Common myeloid progenitor, CD34-positive (primary cell): ENCODE measurements at regions not wholly inside any gene's neighbourhood (a gene's known extent, or its start where the extent isn't known, plus 50 kb on each side); places are given as distances from the start of the nearest gene placed in this dataset.
"Not testable (repeated sequence)": the region's sequence is repeated elsewhere in the genome, so short reads cannot be mapped to it uniquely, and the experiment has no call there.

Experiments
- CTCF ChIA-PET: fragments of 350-600 bp; sonication (Branson Sonifier 250); formaldehyde crosslinking; loops from one replicate; lab custom pipeline; 2021; ENCODE audit warnings: antibody characterized with exemption; lab: Charles Lee
- POLR2A ChIA-PET: fragments of 350-600 bp; sonication (Branson Sonifier 250); formaldehyde crosslinking; loops from one replicate; lab custom pipeline; 2021; ENCODE audit warnings: antibody characterized with exemption; lab: Charles Lee
- DNase-seq, 3 donors: peaks; one replicate each; pipeline versions ENCODE4 v3.0.0 to v3.0.0-alpha.2; 2013
- H3K27ac ChIP-seq, 2 experiments: 1 replicate in 1 of 2; 2 replicates in 1 of 2; pipeline ENCODE4 v1.7.0; 2013; ENCODE audit warnings: inconsistent platforms in 2 of 2, low read length in 2 of 2, mild to moderate bottlenecking in 2 of 2, low read depth in 1 of 2, moderate library complexity in 1 of 2; ENCODE audit not compliant: severe bottlenecking in 2 of 2, insufficient read depth in 1 of 2, poor library complexity in 1 of 2
- H3K27me3 ChIP-seq, 5 experiments: replicated peaks in 2 of 5; 1 replicate in 3 of 5; 2 replicates in 2 of 5; pipeline versions ENCODE4 v1.6.1 to v1.7.0; 2013; ENCODE audit warnings: low read length in 4 of 5, mild to moderate bottlenecking in 2 of 5, moderate library complexity in 2 of 5, inconsistent platforms in 1 of 5; ENCODE audit not compliant: insufficient read depth in 5 of 5, control insufficient read depth in 4 of 5
- H3K36me3 ChIP-seq, 4 experiments: 1 replicate in 2 of 4; 2 replicates in 2 of 4; pipeline versions ENCODE4 v1.6.1 to v1.7.0; 2013; ENCODE audit warnings: low read length in 3 of 4, control low read depth in 1 of 4, mild to moderate bottlenecking in 1 of 4; ENCODE audit not compliant: control insufficient read depth in 4 of 4, insufficient read depth in 4 of 4
- H3K4me1 ChIP-seq, 4 experiments: 1 replicate in 3 of 4; 2 replicates in 1 of 4; pipeline versions ENCODE4 v1.6.1 to v1.7.1; 2013; ENCODE audit warnings: low read length in 3 of 4, mild to moderate bottlenecking in 3 of 4, control low read depth in 1 of 4, inconsistent platforms in 1 of 4, moderate library complexity in 1 of 4; ENCODE audit not compliant: control insufficient read depth in 4 of 4, insufficient read depth in 4 of 4; ENCODE audit errors: control extremely low read depth in 1 of 4
- H3K4me3 ChIP-seq, 7 experiments: 1 replicate in 4 of 7; 2 replicates in 3 of 7; pipeline versions ENCODE4 v1.5.1 to v1.7.0; 2013; ENCODE audit warnings: mild to moderate bottlenecking in 7 of 7, low read length in 6 of 7, moderate library complexity in 6 of 7, inconsistent platforms in 2 of 7, low read depth in 2 of 7, control low read depth in 1 of 7; ENCODE audit not compliant: insufficient read depth in 4 of 7, control insufficient read depth in 1 of 7; ENCODE audit errors: extremely low read depth in 1 of 7
- H3K9me3 ChIP-seq, 5 experiments: 1 replicate in 4 of 5; 2 replicates in 1 of 5; pipeline versions ENCODE4 v1.6.1 to v1.7.1; 2013; ENCODE audit warnings: low read length in 4 of 5, mild to moderate bottlenecking in 2 of 5, inconsistent platforms in 1 of 5, low read depth in 1 of 5, moderate library complexity in 1 of 5; ENCODE audit not compliant: control insufficient read depth in 4 of 5, insufficient read depth in 2 of 5; ENCODE audit errors: control extremely low read depth in 1 of 5
- WGBS: methylation state at CpG from one replicate; pipeline ENCODE4 v1.1.5; 2013; ENCODE audit not compliant: insufficient coverage; 5-methylcytosine and 5-hydroxymethylcytosine counted together

DNA sequence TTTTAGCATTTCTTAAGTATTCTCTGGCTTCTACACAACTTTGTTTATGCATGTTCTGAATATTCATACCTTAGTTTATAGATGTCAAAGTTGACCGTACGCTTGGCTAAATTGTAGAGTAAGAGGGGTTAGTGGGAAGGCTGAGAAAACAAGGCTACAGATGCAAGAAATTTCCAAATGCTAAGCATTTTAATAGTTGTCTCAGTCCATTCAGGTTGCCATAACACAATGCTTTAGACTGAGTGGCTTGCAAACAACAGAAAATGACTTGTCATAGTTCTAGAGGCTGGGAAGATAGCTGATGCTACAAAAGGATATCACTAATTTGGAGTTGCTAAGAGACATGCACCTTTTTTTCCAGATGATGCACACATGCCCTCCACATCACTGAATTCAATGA is 53.0 kb upstream of the C1QTNF3 start:
- H3K36me3 ChIP-seq, H3K9me3 ChIP-seq, DNase-seq, POLR2A ChIA-PET, H3K27ac ChIP-seq, CTCF ChIA-PET, H3K4me1 ChIP-seq, H3K27me3 ChIP-seq, H3K4me3 ChIP-seq: not testable (repeated sequence)
- no CpG with 5 or more reads among the region's 2 CpGs for WGBS

DNA sequence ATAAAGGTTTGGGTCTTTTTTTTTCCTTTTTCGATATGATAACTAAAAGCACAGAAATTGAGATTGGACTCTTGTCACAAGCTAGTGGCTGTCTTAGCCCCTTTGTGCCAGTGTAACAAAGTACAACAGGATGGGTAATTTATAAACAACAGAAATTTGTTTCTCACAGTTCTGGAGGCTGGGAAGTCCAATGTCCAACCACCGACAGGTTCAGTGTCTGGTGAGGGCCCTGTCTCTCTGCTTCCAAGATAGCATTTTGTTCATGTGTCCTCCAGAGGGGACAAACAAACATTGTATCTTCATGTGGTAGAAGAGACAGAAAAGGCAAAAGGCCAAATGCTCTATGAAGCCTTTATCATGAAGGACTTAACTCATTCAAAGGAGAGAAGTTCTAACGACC is 56.9 kb upstream of the C1QTNF3 start:
- H3K4me3 ChIP-seq, H3K9me3 ChIP-seq, CTCF ChIA-PET, H3K27ac ChIP-seq, H3K4me1 ChIP-seq, POLR2A ChIA-PET, H3K27me3 ChIP-seq, DNase-seq, H3K36me3 ChIP-seq: not testable (repeated sequence)
- no CpG with 5 or more reads among the region's 3 CpGs for WGBS

DNA sequence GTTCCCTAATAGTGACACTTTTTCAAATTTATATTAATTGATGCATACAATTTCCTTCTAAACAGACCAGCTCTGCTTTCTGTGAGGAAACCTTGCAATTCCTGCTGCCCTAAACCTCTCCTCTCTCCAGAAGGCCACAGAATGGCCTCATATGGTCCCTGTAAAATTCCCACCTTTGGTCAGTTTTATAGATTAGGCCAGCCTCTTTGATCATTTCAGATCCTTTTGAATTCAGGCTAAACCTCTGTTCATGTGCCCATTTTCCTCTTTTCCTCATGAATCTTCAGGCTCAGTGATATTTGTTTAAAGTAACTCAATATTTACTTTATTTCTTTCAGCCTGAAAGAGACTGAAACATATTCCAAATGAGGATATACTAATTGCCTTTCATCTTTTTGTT is 58.6 kb upstream of the C1QTNF3 start:
- H3K27me3 ChIP-seq, POLR2A ChIA-PET: not testable (repeated sequence)

DNA sequence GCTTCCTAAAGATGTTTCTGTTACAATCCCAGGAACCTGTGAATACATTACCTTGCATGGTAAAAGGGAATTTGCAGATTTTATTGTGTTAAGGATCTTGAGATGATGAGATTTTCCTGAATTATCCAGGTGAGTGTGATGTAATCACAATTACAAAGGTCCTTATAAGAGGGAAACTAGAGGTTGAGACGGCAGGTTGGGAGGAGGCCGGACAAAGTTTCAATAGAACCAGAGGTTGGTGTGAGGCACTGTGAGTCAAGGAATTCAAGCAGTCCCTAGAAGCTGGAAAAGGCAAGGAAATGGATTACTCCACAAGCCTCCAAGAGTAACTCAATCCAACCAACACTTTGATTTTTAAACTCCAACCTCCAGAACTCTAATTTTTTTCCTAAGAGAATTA is 65.9 kb upstream of the C1QTNF3 start:
- H3K27ac ChIP-seq, DNase-seq, CTCF ChIA-PET, POLR2A ChIA-PET, H3K9me3 ChIP-seq, H3K4me3 ChIP-seq, H3K4me1 ChIP-seq, H3K36me3 ChIP-seq, H3K27me3 ChIP-seq: not testable (repeated sequence)
- WGBS, result no CpG with 5 or more reads among the region's 2 CpGs

More for the DNA sequence above, 58.6 kb upstream of the C1QTNF3 start:
- H3K4me1 ChIP-seq, CTCF ChIA-PET, H3K9me3 ChIP-seq, H3K36me3 ChIP-seq, H3K4me3 ChIP-seq, DNase-seq, H3K27ac ChIP-seq: not testable (repeated sequence)

DNA sequence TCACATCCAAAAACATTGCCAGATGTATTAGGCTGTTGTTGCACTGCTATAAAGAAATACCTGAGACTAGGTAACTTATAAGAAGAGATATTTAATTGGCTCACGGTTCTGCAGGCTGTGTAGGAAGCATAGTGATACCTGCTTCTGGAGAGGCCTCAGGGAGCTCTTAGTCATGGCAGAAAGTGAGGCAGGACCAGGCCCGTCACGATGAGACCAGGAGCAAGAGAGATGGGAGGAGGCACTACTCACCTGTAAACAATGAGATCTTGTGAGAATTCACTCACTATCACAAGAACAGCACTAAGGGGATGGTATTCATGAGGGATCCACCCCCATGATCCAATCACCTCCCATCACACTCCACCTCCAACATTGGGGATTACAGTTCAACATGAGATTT is 81.3 kb upstream of the C1QTNF3 start:
- POLR2A ChIA-PET, H3K4me1 ChIP-seq, H3K9me3 ChIP-seq, H3K27ac ChIP-seq, DNase-seq, CTCF ChIA-PET, H3K4me3 ChIP-seq, H3K27me3 ChIP-seq: not testable (repeated sequence)
- H3K36me3 ChIP-seq, result peaks cover 0 to 11% (median 4%) of the 10 kb centered on the region in 4 experiments
- WGBS, result 100% methylated on average over 2 of the region's 3 CpGs

DNA sequence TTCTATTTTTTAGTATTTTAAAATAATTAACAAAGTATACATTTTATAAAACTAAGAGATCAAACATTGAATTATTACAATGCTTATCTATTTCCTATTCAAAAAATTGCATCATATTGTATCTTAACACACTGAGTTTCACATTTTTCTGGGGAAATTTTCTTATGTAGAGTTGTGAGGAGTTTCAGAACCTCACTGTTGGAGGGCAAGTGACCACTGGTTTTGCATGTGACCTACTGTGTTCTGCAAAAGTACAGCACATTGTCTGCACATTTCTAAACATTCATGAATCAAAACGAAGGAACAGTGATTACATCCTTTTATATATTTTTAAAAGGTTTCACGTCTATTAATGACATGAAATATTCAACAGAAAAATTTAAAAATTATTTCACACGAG is 82.3 kb upstream of the C1QTNF3 start:
- WGBS, result no CpG with 5 or more reads among the region's 3 CpGs
- CTCF ChIA-PET, H3K9me3 ChIP-seq: not testable (repeated sequence)

DNA sequence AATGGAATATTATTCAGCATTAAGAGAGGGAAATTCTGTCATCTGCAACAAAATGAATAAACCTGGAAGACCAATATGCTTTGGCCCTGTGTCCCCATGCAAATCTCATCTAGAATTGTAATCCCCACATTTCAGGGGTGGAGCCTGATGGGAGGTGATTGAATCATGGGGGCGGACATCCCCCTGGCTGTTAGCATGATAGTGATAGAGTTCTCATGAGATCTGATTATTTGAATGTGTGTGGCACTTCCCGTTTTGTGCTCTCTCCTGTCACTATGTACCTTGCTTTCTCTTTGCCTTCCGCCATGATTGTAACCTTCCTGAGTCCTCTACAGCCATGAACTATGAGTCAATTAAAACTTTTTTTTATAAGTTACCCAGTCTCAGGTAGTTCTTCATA is 83.7 kb upstream of the C1QTNF3 start:
- POLR2A ChIA-PET, H3K36me3 ChIP-seq, H3K27ac ChIP-seq, CTCF ChIA-PET, H3K4me1 ChIP-seq, H3K9me3 ChIP-seq, H3K4me3 ChIP-seq, H3K27me3 ChIP-seq, DNase-seq: not testable (repeated sequence)
- WGBS, result 100% methylated on average over 1 of the region's 3 CpGs

More for the DNA sequence above, 82.3 kb upstream of the C1QTNF3 start:
- H3K4me3 ChIP-seq, H3K27ac ChIP-seq, H3K27me3 ChIP-seq, H3K4me1 ChIP-seq, POLR2A ChIA-PET, DNase-seq: not testable (repeated sequence)
- H3K36me3 ChIP-seq, result peaks cover 0 to 11% (median 4%) of the 10 kb centered on the region in 4 experiments
